Colonic mucosa (tissue), 4 donors: ENCODE measurements at regions not wholly inside any gene's neighbourhood (a gene's known extent, or its start where the extent isn't known, plus 50 kb on each side); places are given as distances from the start of the nearest gene placed in this dataset.

ENCODE experiments used
- DNase-seq: peaks from one replicate; pipeline ENCODE4 v3.0.0-alpha.2; 2020
- H3K27ac ChIP-seq: fragments of 200-600 bp; one replicate; pipeline ENCODE4 v1.8.0; 2021
- H3K27me3 ChIP-seq: fragments of 200-600 bp; one replicate; pipeline ENCODE4 v1.8.0; 2021
- H3K36me3 ChIP-seq: fragments of 200-600 bp; one replicate; pipeline ENCODE4 v1.8.0; 2021
- H3K4me1 ChIP-seq: fragments of 200-600 bp; one replicate; pipeline ENCODE4 v1.8.0; 2021; ENCODE audit warnings: mild to moderate bottlenecking
- H3K4me3 ChIP-seq: fragments of 200-600 bp; one replicate; pipeline ENCODE4 v1.8.0; 2021
- H3K9ac ChIP-seq, 2 donors: one replicate each; pipeline ENCODE4 v1.7.0; 2013; ENCODE audit warnings: control low read depth in 2 of 2, low read depth in 2 of 2, low read length in 2 of 2
- H3K9me3 ChIP-seq: fragments of 200-600 bp; one replicate; pipeline ENCODE4 v1.8.0; 2021
- CTCF ChIP-seq: fragments of 200-600 bp; IDR thresholded peaks from one replicate; pipeline ENCODE4 v1.8.0; 2022; ENCODE audit warnings: antibody characterized with exemption, mild to moderate bottlenecking
- intact Hi-C: fragments of 100-400 bp; cut with DNase I; formaldehyde crosslinking; loops from one replicate; pipeline ENCODE4 v1.14.1; 2022
- donor health status: healthy.
- donor health status: DM: no; HTN: no; CAD: no.
- donor health status: DM: no; HTN: no; CAD: no.

GRCh38 chr4:71239365-71239764 is 99.5 kb upstream of the SLC4A4 start:
- TF ChIP-seq CTCF, result no peak
- intact Hi-C loops, result no loop called here
- no peak overlapping the region for H3K4me3 ChIP-seq
- no peaks in the 10 kb centered on the region for H3K9me3 ChIP-seq
- DNase-seq, result no peak
- H3K27ac ChIP-seq, result no peak overlapping the region
- H3K27me3 ChIP-seq, result no peaks in the 10 kb centered on the region
- no peaks in the 10 kb centered on the region for H3K4me1 ChIP-seq
- no peaks in the 10 kb centered on the region for H3K36me3 ChIP-seq
- no peak overlapping the region for H3K9ac ChIP-seq

GRCh38 chr4:71240094-71240493 is 98.7 kb upstream of the SLC4A4 start:
- no peak for DNase-seq
- no peak for TF ChIP-seq CTCF
- Histone ChIP-seq H3K4me3 (no peak overlapping the region), H3K27me3 (no peaks in the 10 kb centered on the region), H3K36me3 (no peaks in the 10 kb centered on the region), H3K9ac (no peak overlapping the region), H3K27ac (no peak overlapping the region), H3K4me1 (no peaks in the 10 kb centered on the region), H3K9me3 (no peaks in the 10 kb centered on the region)
- intact Hi-C loops, result no loop called here

GRCh38 chr4:71241501-71242288 is 97.1 kb upstream of the SLC4A4 start:
- no peak overlapping the region for H3K27ac ChIP-seq
- H3K27me3 ChIP-seq, result no peaks in the 10 kb centered on the region
- intact Hi-C loops, result no loop called here
- no peak overlapping the region for H3K4me3 ChIP-seq
- H3K9me3 ChIP-seq, result no peaks in the 10 kb centered on the region
- no peak overlapping the region for H3K9ac ChIP-seq
- no peak for TF ChIP-seq CTCF
- H3K36me3 ChIP-seq, result no peaks in the 10 kb centered on the region
- H3K4me1 ChIP-seq, result no peaks in the 10 kb centered on the region
- no peak for DNase-seq

- intact Hi-C loops, result no loop called here
- H3K4me3 ChIP-seq, result no peak overlapping the region
Observed at GRCh38 chr4:71243091-71243833, 95.6 kb upstream of the SLC4A4 start.

GRCh38 chr4:71247706-71248105 is 91.1 kb upstream of the SLC4A4 start:
- H3K27ac ChIP-seq, result no peak overlapping the region
- TF ChIP-seq CTCF, result no peak
- intact Hi-C loops, result no loop called here
- H3K9me3 ChIP-seq, result no peaks in the 10 kb centered on the region
- no peak for DNase-seq
- no peak overlapping the region for H3K9ac ChIP-seq
- no peaks in the 10 kb centered on the region for H3K36me3 ChIP-seq
- H3K27me3 ChIP-seq, result no peaks in the 10 kb centered on the region
- H3K4me1 ChIP-seq, result no peaks in the 10 kb centered on the region
- no peak overlapping the region for H3K4me3 ChIP-seq

More at GRCh38 chr4:71243091-71243833, 95.6 kb upstream of the SLC4A4 start:
- no peaks in the 10 kb centered on the region for H3K27me3 ChIP-seq
- no peak for TF ChIP-seq CTCF
- DNase-seq, result no peak
- H3K27ac ChIP-seq, result no peak overlapping the region
- no peaks in the 10 kb centered on the region for H3K36me3 ChIP-seq
- no peak overlapping the region for H3K9ac ChIP-seq
- H3K9me3 ChIP-seq, result no peaks in the 10 kb centered on the region
- no peaks in the 10 kb centered on the region for H3K4me1 ChIP-seq
